RWPE2 (cell line): ENCODE measurements at regions not wholly inside any gene's neighbourhood (a gene's known extent, or its start where the extent isn't known, plus 50 kb on each side); places are given as distances from the start of the nearest gene placed in this dataset.
A peak's percentile ranks its signal among the peaks of the same experiment; 100 is the strongest.

Experiments
- ATAC-seq: fragments of 200-7000 bp; cut with Tn5 transposase; 3 replicates; pipeline ENCODE4 v1.9.1; 2021; ENCODE audit warnings: low read depth
- DNase-seq: peaks from one replicate; pipeline ENCODE4 v3.0.0-alpha.2; 2020; ENCODE audit warnings: low spot score
- H3K27ac ChIP-seq: fragments of 450-650 bp; 2 replicates; pipeline ENCODE4 v1.5.1; 2017; ENCODE audit warnings: mild to moderate bottlenecking; ENCODE audit not compliant: poor library complexity, severe bottlenecking
- H3K27me3 ChIP-seq: fragments of 250-450 bp; sonication (Bioruptor Pico); 2 replicates; pipeline ENCODE4 v1.5.1; 2021; ENCODE audit warnings: mild to moderate bottlenecking, moderate library complexity; ENCODE audit not compliant: insufficient read depth, poor library complexity, severe bottlenecking
- H3K36me3 ChIP-seq: fragments of 250-450 bp; sonication (Bioruptor Pico); 2 replicates; pipeline ENCODE4 v1.5.1; 2020; ENCODE audit warnings: low read depth, mild to moderate bottlenecking, moderate library complexity
- H3K4me1 ChIP-seq: fragments of 250-450 bp; sonication (Bioruptor Pico); 2 replicates; pipeline ENCODE4 v1.5.1; 2021; ENCODE audit warnings: mild to moderate bottlenecking, moderate library complexity; ENCODE audit not compliant: insufficient read depth, poor library complexity, severe bottlenecking
- H3K4me3 ChIP-seq: fragments of 250-450 bp; sonication (Bioruptor Pico); 2 replicates; pipeline ENCODE4 v1.5.1; 2021; ENCODE audit warnings: mild to moderate bottlenecking, moderate library complexity; ENCODE audit not compliant: severe bottlenecking
- H3K9me3 ChIP-seq: fragments of 250-450 bp; sonication (Bioruptor Pico); 2 replicates; pipeline ENCODE4 v1.5.1; 2021; ENCODE audit warnings: mild to moderate bottlenecking, moderate library complexity; ENCODE audit not compliant: severe bottlenecking
- TF ChIP-seq, protein P1 (sequence below): fragments of 450-650 bp; IDR thresholded peaks from one replicate; pipeline ENCODE4 v1.5.1; 2017; ENCODE audit warnings: mild to moderate bottlenecking, moderate library complexity; ENCODE audit not compliant: poor library complexity, severe bottlenecking

DNA sequence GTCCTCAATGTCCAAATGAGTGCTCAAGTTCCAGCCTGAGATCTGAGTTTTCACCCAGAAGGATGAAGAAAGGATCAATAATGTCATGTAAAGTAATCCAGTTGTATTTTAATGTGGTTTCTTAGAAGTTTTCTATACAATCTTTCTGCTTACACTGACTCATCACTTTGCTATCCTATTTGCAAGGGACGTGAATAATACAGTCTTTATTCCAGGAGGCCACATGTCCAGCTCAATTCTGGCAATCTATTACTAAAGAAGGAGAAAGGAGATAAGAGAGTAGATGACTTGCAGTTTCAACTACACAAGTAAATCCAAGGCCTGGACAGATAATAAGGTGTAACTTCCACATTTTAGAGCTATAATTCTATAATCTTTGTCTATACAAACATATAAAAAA is 601.1 kb upstream of the SETBP1 start:
- Histone ChIP-seq H3K4me1 (peaks cover 4% of the 10 kb centered on the region), H3K36me3 (no peaks in the 10 kb centered on the region), H3K27me3 (no peaks in the 10 kb centered on the region), H3K9me3 (no peaks in the 10 kb centered on the region), H3K4me3 (no peak overlapping the region), H3K27ac (no peak overlapping the region)
- ATAC-seq: peak; percentile 83
- TF ChIP-seq, protein P1, sequence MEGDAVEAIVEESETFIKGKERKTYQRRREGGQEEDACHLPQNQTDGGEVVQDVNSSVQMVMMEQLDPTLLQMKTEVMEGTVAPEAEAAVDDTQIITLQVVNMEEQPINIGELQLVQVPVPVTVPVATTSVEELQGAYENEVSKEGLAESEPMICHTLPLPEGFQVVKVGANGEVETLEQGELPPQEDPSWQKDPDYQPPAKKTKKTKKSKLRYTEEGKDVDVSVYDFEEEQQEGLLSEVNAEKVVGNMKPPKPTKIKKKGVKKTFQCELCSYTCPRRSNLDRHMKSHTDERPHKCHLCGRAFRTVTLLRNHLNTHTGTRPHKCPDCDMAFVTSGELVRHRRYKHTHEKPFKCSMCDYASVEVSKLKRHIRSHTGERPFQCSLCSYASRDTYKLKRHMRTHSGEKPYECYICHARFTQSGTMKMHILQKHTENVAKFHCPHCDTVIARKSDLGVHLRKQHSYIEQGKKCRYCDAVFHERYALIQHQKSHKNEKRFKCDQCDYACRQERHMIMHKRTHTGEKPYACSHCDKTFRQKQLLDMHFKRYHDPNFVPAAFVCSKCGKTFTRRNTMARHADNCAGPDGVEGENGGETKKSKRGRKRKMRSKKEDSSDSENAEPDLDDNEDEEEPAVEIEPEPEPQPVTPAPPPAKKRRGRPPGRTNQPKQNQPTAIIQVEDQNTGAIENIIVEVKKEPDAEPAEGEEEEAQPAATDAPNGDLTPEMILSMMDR: no peak
- DNase-seq: no peak

DNA sequence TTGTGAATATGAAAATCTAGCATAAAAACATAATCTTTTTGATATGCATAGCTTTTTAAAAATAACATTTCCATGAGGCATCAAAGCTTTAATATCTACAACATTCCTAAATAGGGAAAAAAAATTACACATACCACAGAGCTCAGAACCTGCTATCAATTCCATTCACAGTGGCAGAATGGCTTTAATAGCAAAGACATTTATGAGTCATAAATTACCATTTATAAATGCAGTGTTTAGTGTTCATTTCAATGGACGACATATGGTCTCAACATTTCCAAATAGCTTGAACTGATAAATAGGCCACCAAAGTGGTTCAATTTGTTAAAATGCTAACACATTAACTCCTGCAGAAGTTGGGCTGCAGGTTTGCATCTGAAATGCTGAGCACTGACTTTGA is 600.6 kb upstream of the SETBP1 start:
- TF ChIP-seq, protein P1: no peak
- no peak overlapping the region for H3K27ac ChIP-seq
- no peaks in the 10 kb centered on the region for H3K36me3 ChIP-seq

DNA sequence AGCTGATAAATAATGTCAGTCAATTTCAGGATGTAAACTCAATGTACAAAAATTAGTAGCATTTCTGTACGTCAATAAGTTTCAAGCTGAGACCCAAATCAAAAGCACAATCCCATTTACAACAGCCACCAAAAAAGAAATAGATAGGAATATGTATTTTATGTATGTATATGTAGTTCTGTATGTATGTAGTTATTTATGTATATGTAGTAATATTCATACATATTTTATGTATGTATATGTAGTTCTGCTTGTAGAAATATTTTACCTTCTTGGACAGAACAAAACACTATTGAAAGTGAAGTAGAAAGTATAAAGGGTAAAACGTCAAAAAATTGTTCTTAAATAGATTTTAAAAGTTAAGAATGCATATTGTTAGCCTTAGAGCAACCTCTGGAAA is 591.0 kb upstream of the SETBP1 start:
- no peak for ATAC-seq
- TF ChIP-seq, protein P1: no peak
- no peaks in the 10 kb centered on the region for H3K27me3 ChIP-seq

More for the DNA sequence above, 600.6 kb upstream of the SETBP1 start:
- no peak overlapping the region for H3K4me3 ChIP-seq
- DNase-seq: no peak
- H3K4me1 ChIP-seq: peaks cover 4% of the 10 kb centered on the region
- ATAC-seq: no peak
- H3K27me3 ChIP-seq: no peaks in the 10 kb centered on the region
- H3K9me3 ChIP-seq: no peaks in the 10 kb centered on the region

DNA sequence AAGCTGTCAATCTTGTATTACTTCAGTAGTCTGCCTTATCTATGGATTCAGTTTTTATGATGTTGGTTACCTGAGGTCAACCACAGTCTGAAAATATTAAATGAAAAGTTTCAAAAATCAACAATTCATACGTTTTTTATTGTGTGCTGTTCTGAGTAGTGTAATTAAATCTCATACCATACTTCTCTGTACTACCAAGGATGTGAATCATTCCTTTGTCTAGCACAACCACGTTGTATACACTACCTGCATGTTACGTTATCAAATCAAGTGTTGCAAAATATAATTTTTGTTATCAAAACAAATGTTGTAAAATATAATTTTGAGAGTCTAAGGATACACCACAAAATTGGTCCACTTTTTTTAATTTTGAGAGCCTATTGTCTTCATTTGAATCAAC is 590.2 kb upstream of the SETBP1 start:
- Histone ChIP-seq H3K36me3 (no peaks in the 10 kb centered on the region), H3K27me3 (no peaks in the 10 kb centered on the region), H3K4me3 (no peak overlapping the region), H3K9me3 (no peaks in the 10 kb centered on the region), H3K27ac (peak overlapping the region; percentile 22), H3K4me1 (peaks cover 9% of the 10 kb centered on the region)
- DNase-seq (no peak), ATAC-seq (peak; percentile 87)
- TF ChIP-seq, protein P1: no peak

More for the DNA sequence above, 591.0 kb upstream of the SETBP1 start:
- no peak overlapping the region for H3K4me3 ChIP-seq
- no peaks in the 10 kb centered on the region for H3K9me3 ChIP-seq
- no peaks in the 10 kb centered on the region for H3K36me3 ChIP-seq
- no peak for DNase-seq
- peaks cover 9% of the 10 kb centered on the region for H3K4me1 ChIP-seq
- peak overlapping the region; percentile 22 for H3K27ac ChIP-seq

DNA sequence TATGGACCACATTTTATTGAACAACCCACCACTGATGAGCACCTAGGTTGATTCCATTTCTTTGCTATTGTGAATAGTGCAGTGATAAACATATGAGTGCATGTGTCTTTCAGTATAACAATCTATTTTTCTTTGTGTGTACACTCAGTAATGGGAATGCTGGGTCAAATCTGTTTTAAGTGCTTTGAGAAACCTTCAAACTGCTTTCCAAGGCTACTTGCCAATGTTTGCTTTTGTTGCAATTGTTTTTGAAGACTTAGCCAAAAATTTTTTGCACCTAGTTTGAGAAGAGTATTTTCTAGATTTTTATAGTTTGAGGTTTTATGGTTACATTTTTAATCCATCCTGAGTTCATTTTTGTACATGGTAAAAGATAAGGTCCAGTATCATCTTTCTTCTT is 587.4 kb upstream of the SETBP1 start:
- Histone ChIP-seq H3K27ac (no peak overlapping the region), H3K4me3 (no peak overlapping the region), H3K4me1 (peaks cover 15% of the 10 kb centered on the region), H3K9me3 (no peaks in the 10 kb centered on the region), H3K27me3 (no peaks in the 10 kb centered on the region), H3K36me3 (no peaks in the 10 kb centered on the region)
- TF ChIP-seq, protein P1: no peak
- no peak for DNase-seq
- no peak for ATAC-seq
